ENCODE measurements at regions not wholly inside any gene's neighbourhood (a gene's known extent, or its start where the extent isn't known, plus 50 kb on each side); places are given as distances from the start of the nearest gene placed in this dataset.
"Not testable (repeated sequence)": the region's sequence is repeated elsewhere in the genome, so short reads cannot be mapped to it uniquely, and the experiment has no call there.

GRCh38 chr7:56371792-56372191, 255.6 kb upstream of the NUPR2 start:
- H3K4me1 Mint-ChIP-seq; H3K36me3 Mint-ChIP-seq; ATAC-seq; H3K27ac Mint-ChIP-seq; intact Hi-C loops (cut with micrococcal nuclease); H3K36me3 ChIP-seq (ENCODE audit: control insufficient read depth, insufficient read depth, low read length); H3K9me3 Mint-ChIP-seq; H3K27me3 Mint-ChIP-seq (ENCODE audit: low read depth in 2 of 2); H3K4me3 Mint-ChIP-seq; H3K4me3 ChIP-seq (ENCODE audit: low read length); H3K27ac ChIP-seq (ENCODE audit: low read length); H3K4me1 ChIP-seq (ENCODE audit: control insufficient read depth, insufficient read depth, low read length); H3K27me3 ChIP-seq (ENCODE audit: control insufficient read depth, insufficient read depth, low read length): not testable (repeated sequence)
- peak in 1 of 2 donors; percentile 53 for DNase-seq
- 95% methylated on average over 14 of the region's 27 CpGs for WGBS (ENCODE audit: insufficient coverage)
- peaks cover 25% of the 10 kb centered on the region for H3K9me3 ChIP-seq (ENCODE audit: control insufficient read depth, insufficient read depth, low read length)

GRCh38 chr7:56370208-56370872, 254.1 kb upstream of the NUPR2 start:
- H3K27ac Mint-ChIP-seq; H3K36me3 Mint-ChIP-seq; H3K27me3 ChIP-seq (ENCODE audit: control insufficient read depth, insufficient read depth, low read length); DNase-seq; intact Hi-C loops (cut with micrococcal nuclease); H3K4me1 ChIP-seq (ENCODE audit: control insufficient read depth, insufficient read depth, low read length); H3K36me3 ChIP-seq (ENCODE audit: control insufficient read depth, insufficient read depth, low read length); ATAC-seq; H3K4me3 Mint-ChIP-seq; H3K9me3 Mint-ChIP-seq; H3K27ac ChIP-seq (ENCODE audit: low read length); H3K4me3 ChIP-seq (ENCODE audit: low read length); H3K27me3 Mint-ChIP-seq (ENCODE audit: low read depth in 2 of 2); H3K4me1 Mint-ChIP-seq: not testable (repeated sequence)
- WGBS (ENCODE audit: insufficient coverage): no CpG with 5 or more reads among the region's 43 CpGs
- H3K9me3 ChIP-seq (ENCODE audit: control insufficient read depth, insufficient read depth, low read length): peaks cover 28% of the 10 kb centered on the region

- H3K36me3 ChIP-seq (ENCODE audit: control insufficient read depth, insufficient read depth, low read length); H3K4me1 ChIP-seq (ENCODE audit: control insufficient read depth, insufficient read depth, low read length); H3K27ac Mint-ChIP-seq; H3K27ac ChIP-seq (ENCODE audit: low read length); H3K4me3 Mint-ChIP-seq; H3K27me3 Mint-ChIP-seq (ENCODE audit: low read depth in 2 of 2); H3K4me3 ChIP-seq (ENCODE audit: low read length); H3K27me3 ChIP-seq (ENCODE audit: control insufficient read depth, insufficient read depth, low read length); intact Hi-C loops (cut with micrococcal nuclease); ATAC-seq; H3K4me1 Mint-ChIP-seq; DNase-seq; H3K36me3 Mint-ChIP-seq; H3K9me3 Mint-ChIP-seq: not testable (repeated sequence)
- 98% methylated on average over 19 of the region's 19 CpGs for WGBS (ENCODE audit: insufficient coverage)
- peaks cover 25% of the 10 kb centered on the region for H3K9me3 ChIP-seq (ENCODE audit: control insufficient read depth, insufficient read depth, low read length)
Observed at GRCh38 chr7:56367914-56368313, 251.7 kb upstream of the NUPR2 start.

GRCh38 chr7:56367411-56367810, 251.2 kb upstream of the NUPR2 start:
- ATAC-seq; H3K9me3 Mint-ChIP-seq; H3K4me3 Mint-ChIP-seq; H3K36me3 ChIP-seq (ENCODE audit: control insufficient read depth, insufficient read depth, low read length); H3K36me3 Mint-ChIP-seq; H3K27ac Mint-ChIP-seq; H3K4me3 ChIP-seq (ENCODE audit: low read length); H3K27me3 Mint-ChIP-seq (ENCODE audit: low read depth in 2 of 2); H3K27ac ChIP-seq (ENCODE audit: low read length); DNase-seq; H3K4me1 Mint-ChIP-seq; H3K4me1 ChIP-seq (ENCODE audit: control insufficient read depth, insufficient read depth, low read length); H3K27me3 ChIP-seq (ENCODE audit: control insufficient read depth, insufficient read depth, low read length); intact Hi-C loops (cut with micrococcal nuclease): not testable (repeated sequence)
- WGBS (ENCODE audit: insufficient coverage): 97% methylated on average over 24 of the region's 24 CpGs
- peaks cover 25% of the 10 kb centered on the region for H3K9me3 ChIP-seq (ENCODE audit: control insufficient read depth, insufficient read depth, low read length)

- H3K27ac Mint-ChIP-seq; H3K36me3 Mint-ChIP-seq; H3K4me3 ChIP-seq (ENCODE audit: low read length); H3K4me1 Mint-ChIP-seq; H3K4me1 ChIP-seq (ENCODE audit: control insufficient read depth, insufficient read depth, low read length); ATAC-seq; DNase-seq; H3K9me3 Mint-ChIP-seq; H3K27me3 Mint-ChIP-seq (ENCODE audit: low read depth in 2 of 2); H3K4me3 Mint-ChIP-seq; intact Hi-C loops (cut with micrococcal nuclease); H3K36me3 ChIP-seq (ENCODE audit: control insufficient read depth, insufficient read depth, low read length); H3K27ac ChIP-seq (ENCODE audit: low read length); H3K27me3 ChIP-seq (ENCODE audit: control insufficient read depth, insufficient read depth, low read length): not testable (repeated sequence)
- WGBS (ENCODE audit: insufficient coverage): 91% methylated on average over 22 of the region's 22 CpGs
- peaks cover 22% of the 10 kb centered on the region for H3K9me3 ChIP-seq (ENCODE audit: control insufficient read depth, insufficient read depth, low read length)
Observed at GRCh38 chr7:56366701-56367100, 250.5 kb upstream of the NUPR2 start.

- H3K36me3 Mint-ChIP-seq; H3K9me3 Mint-ChIP-seq; H3K27me3 ChIP-seq (ENCODE audit: control insufficient read depth, insufficient read depth, low read length); H3K4me3 Mint-ChIP-seq; ATAC-seq; H3K27ac ChIP-seq (ENCODE audit: low read length); H3K4me1 Mint-ChIP-seq; DNase-seq; H3K27me3 Mint-ChIP-seq (ENCODE audit: low read depth in 2 of 2); H3K27ac Mint-ChIP-seq; H3K36me3 ChIP-seq (ENCODE audit: control insufficient read depth, insufficient read depth, low read length); H3K4me1 ChIP-seq (ENCODE audit: control insufficient read depth, insufficient read depth, low read length); H3K9me3 ChIP-seq (ENCODE audit: control insufficient read depth, insufficient read depth, low read length); intact Hi-C loops (cut with micrococcal nuclease); H3K4me3 ChIP-seq (ENCODE audit: low read length): not testable (repeated sequence)
- 95% methylated on average over 1 of the region's 4 CpGs for WGBS (ENCODE audit: insufficient coverage)
Observed at GRCh38 chr7:56352576-56352975, 236.4 kb upstream of the NUPR2 start.

GRCh38 chr7:56351181-56351580, 235.0 kb upstream of the NUPR2 start:
- H3K27me3 ChIP-seq (ENCODE audit: control insufficient read depth, insufficient read depth, low read length); H3K27ac Mint-ChIP-seq; H3K36me3 ChIP-seq (ENCODE audit: control insufficient read depth, insufficient read depth, low read length); H3K4me3 Mint-ChIP-seq; H3K4me1 Mint-ChIP-seq; intact Hi-C loops (cut with micrococcal nuclease); H3K4me3 ChIP-seq (ENCODE audit: low read length); H3K27me3 Mint-ChIP-seq (ENCODE audit: low read depth in 2 of 2); H3K9me3 Mint-ChIP-seq; DNase-seq; H3K4me1 ChIP-seq (ENCODE audit: control insufficient read depth, insufficient read depth, low read length); ATAC-seq; H3K9me3 ChIP-seq (ENCODE audit: control insufficient read depth, insufficient read depth, low read length); H3K27ac ChIP-seq (ENCODE audit: low read length); H3K36me3 Mint-ChIP-seq: not testable (repeated sequence)
- 86% methylated on average over 8 of the region's 8 CpGs for WGBS (ENCODE audit: insufficient coverage)

- H3K9me3 ChIP-seq (ENCODE audit: control insufficient read depth, insufficient read depth, low read length); DNase-seq; H3K4me1 ChIP-seq (ENCODE audit: control insufficient read depth, insufficient read depth, low read length); ATAC-seq; H3K27ac ChIP-seq (ENCODE audit: low read length); H3K4me3 ChIP-seq (ENCODE audit: low read length); H3K36me3 ChIP-seq (ENCODE audit: control insufficient read depth, insufficient read depth, low read length); intact Hi-C loops (cut with micrococcal nuclease); H3K4me1 Mint-ChIP-seq; H3K27me3 ChIP-seq (ENCODE audit: control insufficient read depth, insufficient read depth, low read length); H3K4me3 Mint-ChIP-seq; H3K27ac Mint-ChIP-seq; H3K27me3 Mint-ChIP-seq (ENCODE audit: low read depth in 2 of 2): not testable (repeated sequence)
- Mint-ChIP-seq H3K9me3 (peaks cover 8 to 12% of the 10 kb centered on the region in 2 donors), H3K36me3 (peaks cover 17% of the 10 kb centered on the region)
- WGBS (ENCODE audit: insufficient coverage): 90% methylated on average over 7 of the region's 7 CpGs
Observed at GRCh38 chr7:56348311-56348710, 232.1 kb upstream of the NUPR2 start.
